HG02970 (cell line): ENCODE measurements at regions not wholly inside any gene's neighbourhood (a gene's known extent, or its start where the extent isn't known, plus 50 kb on each side); places are given as distances from the start of the nearest gene placed in this dataset.

Source experiments
- ATAC-seq: cut with Tn5 transposase; IDR thresholded peaks from one replicate; pipeline ENCODE4 v1.9.1; 2021; ENCODE audit warnings: mild to moderate bottlenecking, moderate library complexity, moderate number of reproducible peaks; ENCODE audit not compliant: unreplicated experiment, low FRiP score

DNA sequence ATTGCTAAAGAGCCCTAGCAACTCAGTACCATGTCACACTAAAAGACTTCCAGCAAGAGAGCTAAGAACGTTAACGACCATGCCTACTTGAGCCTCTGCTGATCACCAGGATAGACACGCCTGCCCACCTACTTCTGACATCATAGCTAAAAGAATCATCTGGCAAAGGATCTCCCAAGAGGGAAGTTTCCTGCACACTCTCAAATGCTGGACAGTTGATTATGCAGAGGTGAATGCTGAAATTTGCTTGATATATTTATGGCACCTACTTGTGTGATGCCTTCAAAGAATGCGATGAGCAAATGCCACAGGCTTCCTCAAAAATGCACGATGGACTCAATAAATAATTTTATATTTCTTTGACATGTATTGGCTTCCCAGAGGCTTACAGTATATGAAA, 113.6 kb downstream of the GALC start:
- no peak for ATAC-seq

DNA sequence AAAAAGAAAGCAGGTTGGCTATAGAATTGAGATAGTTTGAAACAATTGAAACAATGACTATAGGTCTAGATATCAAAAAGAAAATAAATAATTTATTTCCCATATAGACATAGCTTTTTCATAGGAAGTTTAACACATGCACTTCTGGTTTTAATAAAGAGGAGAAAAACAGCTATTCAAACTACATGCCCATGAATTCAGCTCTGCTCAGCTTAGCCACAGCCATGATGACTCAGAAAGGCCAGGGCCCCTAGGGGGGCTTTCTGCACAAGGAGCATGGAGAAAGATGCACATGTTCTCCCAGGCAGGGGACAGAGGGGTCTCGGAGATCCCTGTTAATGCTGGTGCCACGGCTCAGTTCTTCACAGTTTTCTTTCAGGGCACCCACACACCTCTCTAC, 114.0 kb downstream of the GALC start:
- ATAC-seq: no peak

DNA sequence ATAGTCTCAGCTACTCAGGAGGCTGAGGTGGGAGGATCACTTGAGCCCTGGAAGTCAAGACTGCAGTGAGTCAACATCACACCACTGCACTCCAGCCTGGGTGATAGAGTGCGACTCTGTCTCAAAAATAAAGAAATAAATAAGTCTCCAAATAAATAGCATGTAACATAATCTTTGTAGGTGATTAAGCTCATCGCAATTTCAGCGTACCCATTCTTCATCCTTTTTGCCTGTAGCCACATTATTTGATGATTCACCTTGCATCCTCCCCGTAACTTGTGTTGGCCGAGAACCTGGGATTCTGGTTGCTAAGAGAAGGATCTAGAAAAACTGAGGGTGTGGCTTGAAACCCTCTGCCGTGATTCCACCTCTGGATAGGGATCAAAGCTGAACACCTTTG, 115.1 kb downstream of the GALC start:
- ATAC-seq: no peak

DNA sequence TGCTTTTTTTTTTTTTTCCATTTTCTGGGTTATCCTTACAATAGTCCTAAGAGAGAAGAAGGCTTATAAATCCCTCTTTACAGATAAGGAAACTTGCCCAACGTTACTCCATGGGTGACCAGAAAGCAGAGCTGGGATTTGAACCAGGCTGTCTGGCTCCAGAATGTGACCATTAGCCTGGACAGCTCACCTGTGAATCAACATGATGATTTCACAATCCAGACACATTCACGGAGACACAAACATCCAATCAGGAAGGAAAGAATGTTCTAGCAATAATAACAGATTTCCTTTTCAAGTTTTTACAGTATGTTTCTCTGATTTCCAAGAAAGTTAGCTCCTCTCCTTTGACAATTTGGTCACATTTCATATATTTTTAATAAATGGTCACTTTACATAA, 118.3 kb downstream of the GALC start:
- no peak for ATAC-seq

DNA sequence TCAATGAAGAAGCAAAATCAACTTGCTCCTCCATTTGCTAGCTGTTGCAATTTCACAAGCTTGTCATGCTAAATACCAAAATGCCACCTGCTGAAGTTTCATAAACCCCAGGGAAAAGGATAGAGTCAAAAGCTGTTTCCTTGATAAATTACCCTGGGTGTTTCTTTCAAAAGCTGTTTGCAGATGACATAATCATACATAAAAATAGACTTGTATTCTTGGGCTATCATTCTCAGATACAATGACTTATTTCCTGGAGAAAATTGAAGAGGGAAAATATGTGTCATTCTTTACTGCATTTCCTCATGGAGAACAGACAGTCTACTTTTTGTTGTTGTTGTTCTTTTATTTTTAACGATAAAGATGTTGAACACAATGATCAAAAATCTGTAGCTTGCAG, 119.2 kb downstream of the GALC start:
- ATAC-seq: no peak

DNA sequence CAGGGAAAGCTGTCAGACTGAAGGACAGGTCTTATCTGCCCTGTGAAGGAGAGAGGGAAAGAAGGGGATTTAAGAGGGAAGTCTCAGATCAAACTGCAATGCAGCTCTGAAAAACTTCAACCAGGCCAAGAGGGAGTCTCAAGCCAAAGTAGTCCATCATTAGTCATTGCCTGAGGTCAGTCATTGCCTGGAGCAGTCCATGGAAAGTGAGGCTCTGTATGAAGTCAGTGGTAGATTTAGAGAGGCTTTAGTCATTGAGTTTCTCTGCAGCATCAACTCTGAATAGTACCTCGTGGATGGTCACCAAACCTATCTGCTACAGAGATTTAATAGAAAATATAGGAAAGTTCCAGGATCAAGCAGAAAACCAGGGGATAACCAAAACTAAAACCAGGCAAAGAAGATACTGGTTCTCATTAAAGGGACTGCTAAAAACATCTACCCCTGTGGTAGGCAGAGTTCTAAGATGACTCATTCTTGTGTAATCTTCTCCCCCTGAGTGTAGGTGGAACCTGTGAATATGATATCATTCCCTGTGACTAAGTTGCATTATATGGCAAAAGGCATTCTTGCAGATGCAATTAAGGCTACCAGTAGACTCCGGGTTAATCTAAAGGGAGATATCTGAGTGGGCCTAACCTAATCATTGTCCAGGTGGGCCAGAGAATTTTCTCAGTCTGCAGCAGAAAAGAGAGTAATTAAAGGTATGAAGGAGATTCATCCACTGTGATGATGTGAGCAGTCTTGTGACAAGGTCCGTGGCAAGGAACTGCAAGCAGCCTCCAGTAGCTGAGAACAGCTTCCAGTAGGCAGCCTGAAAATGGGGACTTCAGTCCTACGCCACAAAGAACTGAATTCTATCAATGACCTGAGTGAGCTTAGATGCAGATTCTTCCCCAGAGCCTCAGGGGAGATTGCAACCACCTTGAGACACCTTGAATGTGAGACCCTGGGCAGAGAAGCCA, 123.1 kb downstream of the GALC start:
- ATAC-seq: no peak

DNA sequence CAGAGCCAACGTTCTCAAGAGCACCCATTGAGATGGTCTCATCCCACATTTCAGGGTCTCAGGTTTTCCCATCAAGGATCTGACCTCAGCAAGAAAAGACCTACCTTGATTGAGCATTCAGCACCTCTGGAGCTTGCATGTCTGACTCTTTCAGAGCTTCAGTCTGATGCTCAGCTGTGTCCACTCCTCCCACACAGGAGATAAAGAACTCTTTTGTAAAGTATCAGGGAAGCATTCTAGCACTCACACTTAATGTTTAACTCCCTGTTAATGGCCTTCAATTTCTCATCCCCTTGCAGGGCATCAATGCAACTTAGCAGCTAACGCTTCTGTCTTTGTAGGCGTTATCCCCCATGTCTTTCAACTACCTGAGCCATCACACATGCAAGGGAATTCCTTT, 124.1 kb downstream of the GALC start:
- no peak for ATAC-seq

DNA sequence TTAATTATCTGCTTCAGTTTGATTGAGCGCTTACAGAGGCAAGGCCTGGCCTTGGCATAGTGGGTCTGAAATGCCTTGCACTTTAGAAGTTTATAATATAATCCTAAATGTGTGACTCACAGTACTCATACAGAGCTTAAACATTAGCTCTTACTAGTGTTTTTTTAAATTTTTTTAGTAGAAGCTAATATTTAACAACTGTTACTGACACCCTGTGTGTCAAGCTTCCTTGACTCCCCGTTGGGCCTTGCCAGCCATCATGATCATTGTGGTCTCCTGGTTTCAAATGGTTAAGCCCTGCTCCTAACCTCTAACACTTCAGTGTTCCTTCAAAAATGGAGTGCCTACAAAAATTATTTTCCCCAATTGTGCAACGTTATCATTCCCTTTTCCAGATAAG, 126.9 kb downstream of the GALC start:
- ATAC-seq: no peak

DNA sequence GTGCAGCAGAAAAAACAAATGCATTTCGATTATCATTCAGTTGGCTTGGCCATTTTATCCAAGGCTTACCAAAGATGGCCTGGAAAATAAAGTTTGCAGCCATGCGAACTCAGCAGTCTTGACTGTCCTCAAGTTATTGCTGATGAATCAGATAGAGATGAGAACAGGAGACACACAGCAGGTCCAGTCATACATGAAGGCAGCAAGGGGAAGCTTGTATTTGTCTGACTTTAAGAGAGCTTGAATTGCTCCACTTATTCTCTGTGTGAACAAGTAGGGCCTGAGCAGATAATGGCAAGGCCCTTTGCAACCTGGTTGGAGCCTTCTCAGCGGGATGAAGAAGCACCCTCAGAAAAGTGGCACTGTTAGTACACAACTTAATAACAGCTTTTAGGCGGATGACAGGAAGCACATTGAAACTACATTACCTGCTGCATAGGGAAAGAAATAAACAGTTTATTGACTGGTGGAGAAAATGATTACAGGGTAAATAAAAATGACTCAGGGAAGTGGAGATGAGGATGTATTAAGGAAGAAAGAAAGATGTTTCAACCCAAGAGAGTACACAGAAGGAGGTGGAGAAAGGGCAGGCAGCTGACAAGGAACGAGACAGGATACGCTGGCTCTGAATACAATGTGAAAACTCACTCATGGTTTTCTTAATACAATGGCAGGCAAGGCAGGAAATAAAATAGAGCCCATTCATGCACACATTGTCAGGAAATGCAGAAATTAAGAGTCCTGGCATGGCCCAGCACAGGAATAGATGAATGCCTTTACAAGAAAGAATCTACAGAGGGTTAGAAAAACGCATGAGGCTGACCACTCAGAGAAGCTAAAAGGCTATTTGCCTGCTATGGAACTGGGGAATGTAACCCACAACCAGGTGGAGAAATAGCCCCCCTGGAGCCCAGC, 128.4 kb downstream of the GALC start:
- no peak for ATAC-seq

DNA sequence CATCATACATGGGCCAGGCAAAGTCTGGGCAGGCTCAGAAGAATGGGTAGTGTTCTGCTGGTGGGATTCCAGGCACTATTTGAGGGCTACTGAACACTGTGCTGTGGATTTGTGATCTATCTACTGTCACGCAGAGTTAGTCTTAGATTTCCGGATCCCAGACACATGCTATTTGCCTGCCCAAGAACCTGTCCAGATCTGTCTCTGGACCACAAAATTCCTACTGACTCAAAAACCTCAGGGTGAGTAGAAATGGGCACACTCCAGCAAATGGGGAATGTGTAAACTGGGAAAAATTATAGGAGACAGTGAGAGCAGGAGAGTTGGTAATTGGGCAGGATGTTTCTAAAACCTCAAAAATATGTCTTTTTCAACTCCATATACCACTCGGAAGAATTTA, 129.9 kb downstream of the GALC start:
- no peak for ATAC-seq

DNA sequence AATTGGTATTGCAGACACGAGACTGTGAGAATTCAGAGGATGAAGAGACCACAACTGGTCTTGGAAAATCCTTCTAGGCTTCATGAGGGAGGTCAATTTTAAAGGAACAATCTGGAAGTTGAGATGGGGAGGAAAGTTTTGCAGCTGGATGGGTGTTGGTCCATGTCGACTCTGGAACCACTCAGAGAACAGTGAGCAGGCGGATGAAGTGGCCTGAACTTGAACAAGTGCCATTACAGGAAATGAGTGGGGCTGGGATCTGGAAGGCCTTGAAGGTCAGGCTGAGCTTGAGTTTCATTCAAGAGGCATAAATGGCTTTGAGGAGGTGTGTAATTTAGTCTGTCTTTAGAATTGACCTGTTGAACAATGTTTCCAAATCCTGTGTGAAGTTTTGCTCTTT, 140.9 kb downstream of the GALC start:
- ATAC-seq: no peak

DNA sequence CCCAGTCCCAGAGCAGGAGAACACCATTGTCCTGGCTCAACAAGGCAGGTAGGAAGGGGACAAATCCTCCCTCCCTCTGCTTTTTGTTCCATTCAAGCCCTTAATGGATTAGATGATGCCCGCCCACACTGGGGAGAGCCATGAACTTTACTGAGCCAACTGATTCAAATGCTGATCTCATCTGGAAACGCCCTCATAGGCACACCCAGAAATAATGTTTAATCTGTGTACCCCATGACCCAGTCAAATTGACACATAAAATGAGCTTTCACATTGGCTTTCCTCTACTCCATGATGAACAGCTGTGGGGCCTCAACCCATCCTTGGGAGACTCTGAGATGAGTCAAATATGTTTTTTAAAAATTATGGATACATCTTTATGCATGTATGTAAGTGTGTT, 141.8 kb downstream of the GALC start:
- no peak for ATAC-seq

DNA sequence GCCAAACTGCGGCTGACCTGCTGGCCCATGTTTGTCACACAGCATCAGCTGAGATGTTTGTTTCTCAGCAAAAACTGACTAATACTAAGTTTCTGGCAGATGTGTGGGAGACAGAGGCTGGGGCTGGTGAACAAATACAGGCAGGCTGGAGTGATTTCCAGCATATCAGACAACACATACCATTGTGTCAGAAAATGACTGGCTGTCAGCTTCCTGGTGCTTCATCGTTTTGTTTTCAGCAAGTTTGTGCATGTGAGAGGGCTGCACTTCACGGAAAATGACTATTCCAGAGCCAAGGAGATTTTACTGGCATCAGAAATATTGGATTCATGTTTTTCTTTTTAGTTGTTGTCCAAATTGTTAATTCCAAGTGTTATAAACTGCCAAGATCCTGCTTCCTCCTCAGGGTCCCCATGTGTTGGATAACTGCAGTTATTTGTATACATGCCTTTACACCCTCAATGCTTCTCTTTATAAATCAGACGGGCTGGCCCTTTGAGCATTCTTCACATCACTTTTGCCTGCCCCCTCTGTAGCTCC, 145.7 kb downstream of the GALC start:
- ATAC-seq: no peak

DNA sequence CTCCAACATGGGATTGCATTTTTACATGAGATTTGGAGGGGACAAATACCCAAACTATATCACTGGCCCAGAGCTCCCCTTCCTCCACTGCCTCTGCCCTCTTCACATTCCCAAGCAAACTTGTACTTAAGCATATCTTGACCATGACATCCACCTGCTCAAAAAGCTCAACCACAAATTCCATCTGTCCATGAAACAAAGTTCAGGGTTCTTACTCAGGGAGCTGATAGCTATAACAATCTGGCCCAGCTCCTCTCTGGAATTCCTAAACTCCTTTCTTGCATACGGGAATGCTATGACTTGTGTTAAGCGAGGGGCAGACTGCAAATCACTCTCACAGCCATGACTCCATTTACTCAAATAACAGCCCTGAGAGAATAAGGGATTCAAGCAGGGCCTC, 152.1 kb downstream of the GALC start:
- ATAC-seq: no peak

DNA sequence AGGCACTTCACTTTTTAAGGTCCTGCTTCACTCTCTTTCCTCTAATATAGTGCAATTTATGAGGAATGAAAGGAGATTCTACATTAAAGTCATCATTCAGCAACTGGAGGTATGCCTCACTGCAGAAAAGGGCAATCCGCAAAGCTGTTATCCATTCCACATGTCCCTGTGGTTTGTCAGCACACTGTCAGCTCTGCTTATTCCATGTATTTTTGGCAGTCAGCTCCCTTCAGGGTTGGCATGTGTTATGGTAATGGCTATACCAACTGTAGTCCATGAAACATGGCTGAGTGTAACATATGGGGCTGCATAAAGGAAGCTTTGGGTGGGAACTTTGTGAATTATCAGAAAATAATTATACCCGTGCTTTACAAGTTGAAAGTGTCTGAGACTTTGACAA, 154.1 kb downstream of the GALC start:
- no peak for ATAC-seq

DNA sequence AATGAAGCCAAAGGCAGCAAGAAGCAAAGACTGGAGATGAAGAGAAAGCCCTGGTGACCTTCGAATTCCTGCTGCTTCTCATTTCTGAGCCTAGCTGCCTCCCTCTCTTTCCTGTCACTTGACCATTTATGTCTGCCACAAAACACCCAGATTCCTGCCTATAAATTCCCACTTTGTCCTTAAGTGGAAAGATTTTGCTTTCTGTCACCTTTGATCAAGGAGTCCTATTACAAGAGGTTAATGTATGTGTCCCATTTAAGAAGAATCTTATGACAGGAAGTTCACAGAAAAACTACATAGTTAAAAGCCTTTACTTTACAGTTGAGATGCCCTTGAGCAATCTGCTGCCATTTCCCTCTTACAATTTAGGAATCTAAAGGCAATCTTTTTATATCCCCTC, 155.7 kb downstream of the GALC start:
- ATAC-seq: no peak

DNA sequence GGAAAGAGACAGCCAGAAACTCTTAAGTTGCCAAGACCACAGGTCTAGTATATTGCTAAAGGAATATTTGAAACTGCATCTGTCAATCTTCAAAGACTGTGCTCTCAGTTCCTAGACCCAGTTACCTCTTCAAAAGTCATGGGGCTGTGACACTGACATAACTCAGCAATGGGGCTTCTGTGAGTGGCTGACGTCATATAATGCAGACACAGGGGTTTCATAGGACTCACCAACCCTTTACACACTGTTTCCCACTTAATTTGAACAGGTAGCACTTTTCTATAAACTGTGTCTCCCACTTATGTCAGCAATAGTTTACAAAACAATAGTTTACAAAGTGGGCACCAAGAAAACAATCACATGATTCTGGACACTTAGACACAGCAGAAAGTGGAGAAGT, 158.4 kb downstream of the GALC start:
- no peak for ATAC-seq

DNA sequence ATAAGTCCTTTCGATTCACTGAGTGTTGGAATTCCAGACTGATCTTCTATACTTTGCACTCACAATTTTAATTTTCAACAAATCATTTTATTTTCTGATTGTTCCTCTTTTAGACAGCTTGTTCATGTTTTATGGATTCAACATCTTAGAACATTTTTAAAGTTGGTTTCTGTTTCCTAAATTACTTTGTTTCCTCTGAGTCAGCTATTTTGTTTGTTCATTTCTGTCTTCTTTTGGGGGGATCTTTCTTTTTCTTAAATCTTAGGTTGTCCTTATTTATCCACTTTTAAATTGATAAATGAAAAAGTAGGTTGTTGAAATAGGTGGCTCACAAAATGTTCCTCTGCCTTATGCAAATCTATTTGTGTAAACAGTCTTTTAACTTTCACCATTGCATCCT, 160.0 kb downstream of the GALC start:
- ATAC-seq: no peak

DNA sequence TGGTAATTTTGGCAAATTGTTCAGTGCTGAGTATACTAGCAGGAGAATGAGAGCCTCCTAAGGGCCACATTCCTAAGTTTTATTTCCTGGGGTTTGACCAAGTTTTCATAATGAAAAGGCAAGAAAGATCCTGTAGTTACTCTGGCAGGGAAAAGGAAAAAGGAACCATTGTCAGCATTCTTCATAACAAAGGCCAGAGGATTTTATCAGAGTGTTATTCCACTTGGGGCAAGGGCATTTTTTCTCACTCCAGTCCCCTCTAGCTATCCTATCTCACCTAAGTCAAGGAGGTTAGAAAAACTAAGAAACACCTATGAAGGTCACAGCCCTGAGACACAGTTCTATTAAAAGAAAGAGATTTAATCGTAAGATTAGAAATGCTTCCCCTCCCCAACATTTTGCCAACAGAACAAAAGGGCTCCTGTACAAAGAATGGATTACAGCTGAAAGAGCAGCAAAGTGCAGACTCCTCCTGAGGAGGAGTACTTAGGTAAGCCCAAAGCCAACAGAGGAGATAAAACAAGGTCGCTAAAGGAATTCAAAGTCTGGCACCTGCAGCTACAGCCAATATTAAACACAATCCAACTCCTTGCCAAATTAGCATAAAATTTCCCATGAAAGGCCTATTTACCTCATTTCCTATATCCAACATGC, 162.4 kb downstream of the GALC start:
- no peak for ATAC-seq

DNA sequence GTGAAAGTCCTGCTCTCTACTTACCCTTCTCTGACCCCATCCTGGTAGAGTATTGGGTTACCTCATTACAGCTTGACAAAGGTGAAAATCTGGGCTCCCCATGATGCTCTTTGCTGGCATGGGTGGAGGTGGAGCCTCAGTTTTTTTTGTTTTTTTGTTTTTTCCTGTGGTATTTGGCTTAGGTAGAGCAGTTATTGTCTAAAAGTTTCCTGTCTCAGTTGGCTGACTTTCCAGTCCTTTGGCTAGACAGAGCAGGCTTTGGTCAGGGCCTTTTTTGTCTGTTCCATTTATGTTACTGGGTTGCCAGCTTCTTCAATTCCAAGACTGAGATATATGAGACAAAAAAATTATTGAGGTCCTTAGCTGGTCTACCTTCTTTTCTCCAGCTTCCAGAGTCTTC, 163.4 kb downstream of the GALC start:
- ATAC-seq: no peak

DNA sequence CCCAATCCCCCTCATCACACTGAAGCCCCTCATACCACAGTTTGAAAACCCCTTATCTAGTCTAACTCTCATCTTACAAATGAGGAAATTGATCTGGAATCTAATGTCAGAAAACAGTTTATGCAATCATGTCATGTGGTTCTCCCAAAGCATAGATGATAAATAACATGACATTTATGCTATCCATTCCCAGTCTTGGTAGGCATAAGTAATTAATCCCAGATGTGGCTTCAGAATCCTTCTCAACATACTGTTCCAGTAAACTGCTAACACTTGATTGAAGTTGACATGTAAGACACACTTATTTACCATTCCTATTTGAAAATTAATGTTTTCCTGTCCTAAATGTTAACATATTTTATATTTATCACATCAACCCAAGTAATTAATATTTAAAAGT, 168.7 kb downstream of the GALC start:
- no peak for ATAC-seq
